HG03159 (cell line): ENCODE measurements at regions not wholly inside any gene's neighbourhood (a gene's known extent, or its start where the extent isn't known, plus 50 kb on each side); places are given as distances from the start of the nearest gene placed in this dataset.
"Not testable (repeated sequence)": the region's sequence is repeated elsewhere in the genome, so short reads cannot be mapped to it uniquely, and the experiment has no call there.

Source experiments
- ATAC-seq: cut with Tn5 transposase; IDR thresholded peaks from one replicate; pipeline ENCODE4 v1.9.1; 2021; ENCODE audit warnings: mild to moderate bottlenecking, moderate library complexity; ENCODE audit not compliant: unreplicated experiment

DNA sequence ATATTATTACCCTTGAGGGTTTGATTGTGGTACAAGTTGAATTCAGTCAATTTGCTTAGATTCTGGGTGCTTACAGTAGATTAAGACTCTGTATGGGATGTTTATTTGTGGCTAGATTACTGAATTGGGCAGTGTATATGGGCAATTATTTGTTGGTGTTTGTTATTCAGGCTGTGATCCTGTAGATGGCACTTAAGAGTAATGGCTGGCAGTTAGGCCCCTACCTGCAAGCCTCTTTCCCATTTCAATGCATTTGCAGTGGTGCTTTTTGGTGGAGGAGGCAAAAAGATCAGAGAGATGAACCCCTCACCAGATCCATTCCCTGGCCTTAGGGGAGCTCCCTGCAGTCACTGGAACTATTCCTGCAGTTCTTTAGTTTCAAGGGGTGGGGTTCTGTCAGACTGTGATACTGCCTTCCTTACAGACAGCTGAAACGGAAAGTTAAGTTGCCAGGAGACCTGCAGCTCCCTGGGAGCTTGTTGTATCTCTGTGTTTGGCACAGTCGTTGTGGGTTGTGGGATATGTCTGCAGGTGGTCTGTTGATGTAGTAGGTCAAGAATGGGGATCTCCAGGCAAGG lies 199.5 kb downstream of the AASDHPPT start:
- no peak for ATAC-seq

DNA sequence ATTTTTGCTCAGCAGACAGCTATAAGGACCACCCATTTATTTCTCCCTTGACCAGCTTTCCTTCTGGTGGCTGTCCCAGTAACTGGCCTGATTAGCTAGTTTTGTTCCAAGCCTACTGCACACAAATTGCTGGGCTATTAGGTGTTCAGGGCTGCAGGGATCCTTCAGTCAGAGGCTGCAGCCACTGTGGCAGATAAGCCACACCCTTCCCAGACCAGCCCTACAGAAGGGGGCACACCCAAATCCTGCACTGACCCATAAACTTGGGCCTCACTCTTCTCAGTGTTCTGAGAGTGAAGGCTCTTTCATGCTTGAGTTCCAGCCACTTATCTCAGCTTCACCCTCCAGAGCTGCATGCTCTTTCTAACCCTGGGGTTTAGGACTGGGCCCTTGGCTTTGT lies 200.0 kb downstream of the AASDHPPT start:
- ATAC-seq, result no peak

DNA sequence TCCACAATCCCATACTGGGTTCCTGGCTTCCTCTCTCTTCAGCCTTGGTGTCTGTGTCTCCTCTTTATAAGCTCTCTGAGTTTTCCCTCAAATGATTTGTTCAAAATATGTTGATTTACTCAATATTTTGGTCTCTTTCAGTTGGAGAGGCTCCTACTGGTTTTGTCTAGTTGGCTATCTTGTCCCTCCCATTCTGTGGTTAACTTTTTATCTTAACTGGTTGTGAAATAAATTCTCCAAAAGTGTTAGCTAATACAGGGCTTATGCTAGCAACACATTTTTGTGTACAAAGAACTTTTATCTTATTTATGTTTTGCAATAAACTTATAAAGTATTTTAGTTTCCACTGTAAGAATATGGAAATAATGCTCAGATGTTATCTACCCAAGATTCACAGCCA lies 200.9 kb downstream of the AASDHPPT start:
- no peak for ATAC-seq

DNA sequence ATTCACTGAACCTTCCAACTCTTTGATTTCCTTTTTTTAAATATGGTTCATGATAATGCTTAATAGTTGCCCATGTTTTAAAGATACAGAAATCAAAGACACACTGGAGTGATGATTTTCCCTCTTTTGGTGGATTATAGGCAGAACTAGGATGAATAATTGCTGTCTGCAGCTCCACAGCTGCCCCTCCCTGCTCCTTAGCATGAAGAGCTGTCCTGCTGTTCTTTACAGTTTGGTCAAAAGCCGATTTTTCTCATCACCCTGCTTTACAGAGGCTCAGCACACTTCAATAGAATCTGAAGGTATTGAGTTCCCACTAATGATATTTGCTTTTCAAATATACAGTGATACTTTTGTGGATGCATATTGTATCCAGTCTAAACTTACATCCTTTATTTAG lies 202.6 kb downstream of the AASDHPPT start:
- no peak for ATAC-seq

DNA sequence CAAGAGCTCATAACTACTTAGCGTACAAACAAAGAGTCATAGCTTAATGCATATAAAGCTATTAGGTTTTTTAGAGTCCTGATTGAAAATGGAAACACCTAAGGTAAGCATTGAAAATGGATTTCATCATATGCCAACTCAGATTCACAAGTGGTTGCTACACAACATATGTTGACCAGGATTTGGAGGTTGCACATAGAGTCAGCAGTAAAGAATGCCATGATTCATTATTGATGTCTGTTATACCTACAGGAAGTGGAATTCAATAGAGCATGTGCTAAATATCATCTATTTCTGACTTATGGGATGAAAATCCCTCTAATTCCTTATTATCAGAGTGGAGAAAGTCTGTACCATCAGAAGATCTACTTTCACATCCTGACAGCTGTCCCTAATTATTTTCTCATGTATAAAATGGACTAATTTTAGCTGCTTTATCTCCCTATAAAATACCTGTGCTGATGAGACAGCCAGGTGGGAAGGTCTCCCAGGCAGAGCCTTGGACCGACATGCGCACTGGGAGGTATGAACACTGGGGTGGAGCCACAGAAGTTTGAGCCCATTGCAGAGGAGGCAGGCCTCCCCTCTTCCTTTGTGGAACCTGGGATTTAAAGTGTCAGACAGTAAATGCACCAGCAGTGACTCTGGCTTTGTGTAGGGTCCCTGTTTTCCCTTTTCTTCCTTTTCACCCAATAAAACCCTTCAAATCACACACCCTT lies 204.2 kb downstream of the AASDHPPT start:
- no peak for ATAC-seq

DNA sequence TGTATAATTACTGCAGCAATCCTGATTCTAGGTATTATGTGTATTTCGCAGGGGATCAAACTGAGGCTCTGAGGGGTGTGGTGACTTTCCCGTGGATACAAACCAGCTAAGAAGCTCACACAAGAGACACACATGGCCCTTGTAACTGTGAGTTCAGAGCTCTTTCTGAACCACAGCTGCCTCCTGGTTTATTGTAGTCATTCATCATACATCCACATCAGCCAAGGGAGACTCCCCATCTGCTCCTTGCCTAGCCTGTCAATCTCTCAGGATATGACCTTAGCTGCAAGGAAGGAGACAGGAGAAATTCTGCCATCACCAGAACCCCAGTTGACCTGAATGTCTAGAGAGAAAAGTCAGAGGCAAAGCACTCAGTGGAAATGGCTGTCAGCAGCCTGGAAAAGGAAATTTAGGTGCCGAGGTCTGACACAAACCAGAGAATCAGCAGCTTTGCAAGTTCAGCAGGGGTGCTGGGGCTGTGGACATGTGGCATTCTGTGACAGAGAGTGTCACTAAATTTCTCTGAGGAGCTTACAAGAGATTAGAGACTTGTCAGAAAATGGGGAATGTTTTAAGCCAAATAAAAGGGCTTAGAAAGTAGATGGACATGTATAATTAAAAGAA lies 209.5 kb downstream of the AASDHPPT start:
- no peak for ATAC-seq

DNA sequence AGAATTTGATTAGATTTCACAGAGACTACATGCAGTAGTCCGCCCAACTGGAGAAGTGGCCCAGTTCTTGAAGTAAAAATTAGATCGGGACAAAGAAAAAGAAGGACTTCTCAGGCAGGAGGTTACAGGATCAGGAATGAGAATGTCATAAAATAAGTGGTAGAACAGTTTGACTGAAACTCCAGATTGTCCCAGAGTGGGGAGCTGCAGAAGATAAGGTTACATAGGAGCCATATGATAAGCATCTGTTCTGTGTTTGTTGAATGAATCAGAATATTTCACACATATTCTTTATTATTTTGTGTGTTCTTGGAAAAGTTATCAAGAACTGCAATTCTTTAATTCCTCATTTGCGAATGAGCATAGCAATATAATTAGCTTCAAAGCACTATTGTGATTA lies 210.6 kb downstream of the AASDHPPT start:
- no peak for ATAC-seq

DNA sequence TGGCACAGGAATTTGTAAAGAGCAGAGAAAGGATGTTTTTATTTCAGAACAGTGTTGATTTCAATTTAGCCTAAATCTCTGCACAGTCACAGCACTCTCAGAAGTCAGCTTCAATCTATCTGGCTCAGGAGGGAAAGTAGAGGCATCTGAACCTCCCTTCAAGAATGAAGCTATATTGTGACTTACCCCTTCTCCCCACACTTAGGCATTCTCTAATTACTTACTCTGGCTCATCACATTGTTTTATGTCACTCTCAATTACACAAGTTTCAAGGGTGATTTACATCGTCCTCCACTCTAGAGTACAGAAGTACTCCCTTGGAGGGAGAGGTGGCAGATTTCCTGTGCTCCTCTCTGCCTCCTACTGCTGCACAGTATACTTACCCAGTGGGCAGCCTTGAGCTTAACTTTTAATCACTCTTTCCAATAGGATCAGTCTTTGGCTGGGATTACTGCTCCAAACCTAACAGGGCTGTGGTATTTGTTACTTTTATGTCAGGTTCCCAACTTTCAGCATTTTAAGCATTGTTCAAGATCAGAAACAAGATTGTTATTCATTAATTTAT lies 211.4 kb downstream of the AASDHPPT start:
- ATAC-seq, result no peak

DNA sequence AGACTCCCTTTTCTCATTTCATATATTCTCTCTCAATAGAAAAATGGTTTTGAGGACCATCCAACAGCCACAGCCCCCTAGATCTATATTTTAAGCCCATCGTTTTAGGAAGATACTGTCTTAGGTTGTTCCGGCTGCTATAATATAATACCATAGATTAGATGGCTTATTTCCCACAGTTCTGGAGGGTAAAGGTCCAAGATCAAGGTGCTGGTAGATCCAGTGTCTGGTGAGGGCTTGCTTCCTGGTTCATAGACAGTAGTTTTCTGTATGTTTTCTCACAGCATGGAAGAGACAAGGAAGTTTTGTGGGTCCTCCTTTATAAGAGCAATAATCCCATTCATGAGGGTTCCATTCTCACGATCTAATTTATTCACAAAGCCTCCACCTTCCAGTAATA lies 215.1 kb downstream of the AASDHPPT start:
- no peak for ATAC-seq

DNA sequence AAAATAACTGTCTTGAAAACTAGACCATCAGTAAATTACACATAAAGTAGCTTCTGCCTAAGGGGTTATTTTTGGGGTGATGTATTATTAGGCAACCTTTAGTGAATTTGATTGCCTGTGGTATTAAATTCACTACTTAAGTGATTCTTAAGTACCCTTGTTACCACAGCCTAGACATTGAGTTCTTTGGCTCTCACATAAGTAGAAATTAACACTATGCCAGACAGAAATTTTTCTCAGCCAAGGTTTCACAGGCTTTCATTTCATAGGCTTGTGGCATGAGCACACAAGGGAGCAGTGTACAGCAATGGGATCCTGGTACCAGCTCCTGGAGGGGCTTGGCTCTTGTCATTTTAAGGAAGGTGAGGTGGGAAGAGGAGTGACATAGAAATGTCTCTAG lies 218.5 kb downstream of the AASDHPPT start:
- ATAC-seq, result no peak

DNA sequence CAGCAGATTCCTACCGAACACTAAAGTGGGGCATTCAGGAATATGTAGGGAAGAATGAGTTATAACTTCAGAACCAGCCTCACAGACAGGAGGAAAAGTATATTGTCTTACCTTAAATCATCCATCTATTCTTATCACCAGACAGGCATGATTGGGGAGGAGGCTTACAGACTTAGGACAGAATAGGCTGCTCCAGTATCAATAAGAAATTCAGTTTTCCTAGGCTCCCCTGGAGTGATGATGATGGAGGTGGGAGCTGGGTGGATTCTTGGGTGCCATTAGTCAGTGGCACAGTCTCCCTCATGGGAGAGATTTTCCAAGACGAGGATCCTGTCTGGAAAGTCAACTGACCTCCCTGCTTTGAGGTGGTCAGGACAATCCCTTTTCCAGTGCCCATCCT lies 225.0 kb downstream of the AASDHPPT start:
- ATAC-seq, result no peak

DNA sequence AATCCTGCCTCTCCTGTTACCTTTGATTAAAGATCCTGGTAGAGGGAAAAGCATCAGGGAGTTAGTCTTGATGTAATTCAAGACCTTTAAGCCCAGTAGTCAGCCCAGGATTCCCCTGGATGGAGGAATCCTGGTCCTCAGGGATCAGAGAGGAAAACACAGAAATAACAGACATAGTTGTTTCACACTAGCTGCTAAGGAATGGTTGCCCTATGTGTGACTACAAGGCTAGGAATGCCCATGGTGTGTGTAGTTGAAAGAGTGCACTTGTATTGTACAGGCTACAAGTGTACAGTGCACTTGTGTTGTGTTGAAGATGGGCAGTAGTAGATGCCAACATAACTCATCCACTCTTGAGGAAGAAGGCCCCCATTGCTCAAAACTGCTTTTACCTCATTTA lies 226.8 kb downstream of the AASDHPPT start:
- no peak for ATAC-seq

DNA sequence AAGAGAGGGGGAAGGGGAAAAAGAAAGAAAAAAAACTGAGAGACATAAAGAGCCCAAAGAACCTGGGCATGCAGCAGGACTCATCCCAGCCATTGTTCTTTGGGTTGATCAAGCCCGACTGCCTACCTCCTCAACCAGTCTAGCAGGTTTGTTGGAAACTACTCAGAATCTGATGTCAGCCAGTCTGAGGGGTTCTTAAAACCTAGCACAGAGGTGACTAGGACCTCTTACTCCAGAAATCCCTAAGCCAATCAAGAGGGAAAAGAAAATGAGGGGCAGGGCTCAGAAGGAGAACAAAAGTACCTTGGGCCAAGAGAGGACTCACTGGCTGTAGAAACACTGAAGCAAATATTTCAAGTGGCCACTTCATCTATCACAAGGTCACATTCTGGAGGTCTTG lies 228.0 kb downstream of the AASDHPPT start:
- no peak for ATAC-seq

DNA sequence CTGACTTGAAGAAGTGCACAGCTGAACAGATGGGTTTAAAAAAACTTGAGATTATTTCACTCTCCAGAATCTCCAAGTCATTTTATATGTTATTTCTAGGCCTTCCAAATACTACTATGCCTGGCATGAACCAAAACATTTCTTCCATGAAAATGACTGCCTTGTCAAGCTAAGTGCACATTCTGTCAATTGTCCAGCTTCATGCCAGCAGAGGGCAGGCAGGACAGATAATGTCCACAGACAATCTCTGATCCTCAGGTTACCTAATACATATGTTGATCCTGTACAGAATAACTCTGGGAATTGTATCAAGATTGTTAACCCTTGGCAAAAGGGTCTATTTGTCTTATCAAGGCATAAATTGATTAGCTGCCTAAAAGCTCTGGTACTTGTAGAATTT lies 229.5 kb downstream of the AASDHPPT start:
- ATAC-seq, result no peak

DNA sequence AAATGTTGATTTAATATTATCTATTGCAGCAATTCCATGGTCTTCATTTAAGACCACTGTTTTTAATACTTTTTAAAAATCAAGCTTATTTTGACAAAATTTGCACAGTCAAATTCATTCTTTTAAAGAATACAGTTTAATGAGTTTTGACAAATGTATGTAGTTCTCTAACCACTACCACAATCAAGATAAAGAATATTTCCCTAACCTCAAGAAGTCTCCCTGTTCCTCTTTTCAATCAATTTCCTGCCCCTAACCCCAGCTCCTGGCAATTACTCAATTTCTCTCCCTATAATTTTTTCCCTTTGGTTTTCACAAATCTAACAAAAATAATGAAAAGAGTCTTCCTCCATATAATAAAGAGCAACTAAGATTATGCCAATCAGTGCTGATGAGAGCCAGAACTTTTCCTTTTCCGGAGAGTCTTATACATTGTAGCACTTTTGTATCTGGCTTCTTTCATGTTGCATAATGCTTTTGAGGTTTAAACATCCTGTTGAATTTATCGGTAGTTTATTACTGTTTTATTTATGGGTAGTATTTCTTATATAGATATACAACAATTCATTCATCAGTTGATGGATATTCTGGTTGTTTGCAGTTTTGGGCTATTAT lies 231.7 kb downstream of the AASDHPPT start:
- ATAC-seq, result no peak

DNA sequence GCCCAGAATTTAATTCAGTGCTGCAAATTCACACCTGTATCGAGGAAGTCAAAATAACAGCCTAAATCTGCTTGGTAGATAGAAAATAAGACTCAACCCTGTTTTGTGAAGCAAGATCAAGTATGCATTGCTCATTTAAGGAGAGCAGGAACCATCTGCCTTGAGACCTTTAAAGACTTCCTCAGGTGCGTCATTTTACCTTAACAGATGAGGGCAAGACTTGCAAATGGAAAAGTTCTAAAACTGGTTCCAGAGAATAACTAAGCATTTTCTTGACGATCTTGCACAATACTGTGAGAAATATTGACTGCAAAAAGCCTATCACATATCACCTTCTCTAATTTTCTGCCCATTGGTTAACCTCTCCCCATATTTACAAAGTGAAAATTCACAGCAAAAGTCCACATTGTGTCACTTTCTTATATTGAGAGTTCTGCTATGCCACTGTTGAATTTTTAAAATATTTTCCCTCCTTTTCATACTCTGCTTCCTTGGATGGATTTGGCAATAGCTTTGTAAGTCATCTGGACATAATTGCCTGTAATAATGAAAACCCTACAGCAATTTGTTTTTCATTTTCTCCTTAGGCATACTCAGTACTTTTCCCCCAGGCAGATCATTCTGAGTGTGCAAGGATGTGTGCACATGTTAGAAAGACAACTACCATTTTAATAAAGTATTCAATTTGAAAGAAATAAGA lies 234.2 kb downstream of the AASDHPPT start:
- no peak for ATAC-seq

DNA sequence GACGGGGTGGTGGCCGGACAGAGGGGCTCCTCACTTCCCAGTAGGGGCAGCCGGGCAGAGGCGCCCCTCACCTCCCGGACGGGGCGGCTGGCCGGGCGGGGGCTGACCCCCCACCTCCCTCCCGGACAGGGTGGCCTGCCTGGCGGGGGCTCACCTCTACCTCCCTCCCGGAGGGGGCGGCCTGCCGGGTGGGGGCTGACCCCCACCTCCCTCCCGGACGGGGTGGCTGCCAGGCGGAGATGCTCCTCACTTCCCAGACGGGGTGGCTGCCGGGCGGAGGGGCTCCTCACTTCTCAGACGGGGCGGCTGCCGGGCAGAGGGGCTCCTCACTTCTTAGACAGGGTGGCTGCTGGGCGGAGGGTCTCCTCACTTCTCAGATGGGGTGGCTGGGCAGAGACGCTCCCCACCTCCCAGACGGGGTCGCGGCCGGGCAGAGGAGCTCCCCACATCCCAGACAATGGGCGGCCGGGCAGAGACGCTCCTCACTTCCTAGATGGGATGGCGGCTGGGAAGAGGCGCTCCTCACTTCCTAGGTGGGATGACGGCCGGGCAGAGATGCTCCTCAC lies 239.8 kb downstream of the AASDHPPT start:
- ATAC-seq, result not testable (repeated sequence)

DNA sequence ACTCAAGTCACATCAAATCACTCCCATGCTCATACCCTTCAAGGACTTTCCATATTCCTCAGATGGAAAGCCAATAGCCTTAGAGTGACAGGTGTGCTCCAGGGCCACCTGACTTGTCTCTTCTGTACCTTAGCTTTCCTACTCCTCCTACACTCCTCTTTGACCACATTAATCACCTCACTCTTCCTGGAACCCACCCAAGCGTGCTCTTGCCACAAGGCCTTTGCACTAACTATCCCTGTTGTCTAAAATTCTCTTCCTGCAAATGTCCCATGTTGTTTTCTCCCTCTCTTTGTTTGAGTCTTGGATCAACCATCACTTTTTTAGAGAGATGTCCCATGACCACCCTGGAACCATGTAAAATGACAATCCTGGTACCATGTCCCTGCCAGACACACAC lies 244.1 kb downstream of the AASDHPPT start:
- ATAC-seq, result no peak

DNA sequence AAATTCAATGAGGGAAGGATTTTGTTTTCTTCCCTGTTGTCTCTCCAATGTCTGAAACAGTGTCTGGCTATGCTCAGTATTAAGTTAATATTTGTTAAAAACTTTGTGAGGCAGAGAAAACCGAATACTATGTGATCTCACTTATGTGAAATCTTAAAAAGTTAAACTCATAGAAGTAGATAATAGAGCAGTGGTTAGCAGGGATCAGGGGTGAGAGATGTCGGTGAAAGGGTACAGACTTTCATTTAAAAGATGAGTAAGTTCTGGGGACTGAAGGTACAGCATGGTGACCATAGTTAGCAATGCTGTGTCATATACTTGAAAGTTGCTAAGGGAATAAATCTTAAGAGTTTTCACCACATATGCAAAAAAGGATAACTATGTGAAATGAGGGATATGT lies 244.6 kb downstream of the AASDHPPT start:
- ATAC-seq, result no peak

DNA sequence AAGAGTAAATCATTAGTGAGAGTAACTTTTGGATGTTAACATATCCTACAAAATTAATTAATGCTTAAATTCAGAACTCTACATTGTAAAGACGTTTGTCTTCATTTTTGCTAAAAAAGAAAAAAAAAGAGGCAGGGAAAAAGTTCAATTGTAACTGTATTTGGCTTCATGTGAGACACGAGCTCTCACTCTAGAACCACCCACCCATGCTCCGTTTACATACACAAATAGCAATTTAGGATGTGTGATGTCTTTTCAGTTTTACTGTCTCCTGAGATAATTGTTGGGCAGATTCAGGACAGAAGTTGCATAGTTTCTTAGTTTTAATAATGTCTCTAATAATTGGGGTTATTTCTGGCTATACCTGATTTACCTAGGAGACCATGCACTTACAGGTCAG lies 248.6 kb downstream of the AASDHPPT start:
- ATAC-seq, result no peak

DNA sequence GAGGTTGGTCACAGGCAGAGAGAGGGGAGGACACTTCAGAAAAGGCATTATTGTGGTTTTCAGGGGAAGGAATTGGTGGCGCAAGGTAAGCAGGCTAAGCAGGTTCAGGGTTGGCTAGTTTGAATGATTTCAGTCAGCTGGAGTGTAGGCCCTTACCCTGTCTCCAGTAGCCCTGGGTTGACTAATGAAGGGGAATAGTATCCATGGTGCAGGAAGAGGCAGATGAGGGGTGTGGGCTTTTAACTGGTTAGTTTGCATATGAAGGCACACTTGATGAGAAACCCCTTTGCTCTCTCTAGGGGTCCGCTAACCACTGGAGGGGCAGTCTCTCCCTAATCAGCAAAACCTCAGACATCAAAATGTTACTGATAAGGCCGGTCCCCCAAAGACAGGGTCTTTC lies 249.7 kb downstream of the AASDHPPT start:
- no peak for ATAC-seq
